ENCODE measurements at regions not wholly inside any gene's neighbourhood (a gene's known extent, or its start where the extent isn't known, plus 50 kb on each side); places are given as distances from the start of the nearest gene placed in this dataset.

DNA sequence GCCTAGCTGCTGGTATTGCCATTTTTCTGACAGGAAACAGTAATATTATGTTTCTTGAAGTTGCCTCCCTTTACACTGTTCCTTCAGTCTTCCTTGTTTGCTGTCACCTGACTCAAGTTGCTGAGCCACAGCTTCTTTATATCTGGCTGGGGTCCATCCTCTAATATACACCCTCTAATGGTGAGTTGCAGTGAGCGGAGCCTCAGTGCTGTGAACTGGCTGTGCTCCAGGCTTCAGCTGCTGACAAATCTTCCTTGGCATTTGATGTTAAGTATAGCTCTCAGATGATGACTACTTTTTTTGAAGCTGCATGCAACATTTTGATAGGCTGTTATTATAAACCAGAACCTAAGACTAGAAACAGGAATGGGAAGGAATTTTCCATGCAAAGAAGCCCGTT, 366.7 kb downstream of the NUP35 start:
- H3K4me3 ChIP-seq (ENCODE audit: low read depth, low read length), result no peak overlapping the region
- H3K27ac ChIP-seq (ENCODE audit: low read depth), result no peak overlapping the region
- 22% methylated on average over 2 of the region's 2 CpGs for WGBS
- H3K36me3 ChIP-seq (ENCODE audit: insufficient read depth), result no peaks in the 10 kb centered on the region
- no peaks in the 10 kb centered on the region for H3K4me1 ChIP-seq (ENCODE audit: insufficient read depth)
- no peak for DNase-seq (ENCODE audit: extremely low spot score)

DNA sequence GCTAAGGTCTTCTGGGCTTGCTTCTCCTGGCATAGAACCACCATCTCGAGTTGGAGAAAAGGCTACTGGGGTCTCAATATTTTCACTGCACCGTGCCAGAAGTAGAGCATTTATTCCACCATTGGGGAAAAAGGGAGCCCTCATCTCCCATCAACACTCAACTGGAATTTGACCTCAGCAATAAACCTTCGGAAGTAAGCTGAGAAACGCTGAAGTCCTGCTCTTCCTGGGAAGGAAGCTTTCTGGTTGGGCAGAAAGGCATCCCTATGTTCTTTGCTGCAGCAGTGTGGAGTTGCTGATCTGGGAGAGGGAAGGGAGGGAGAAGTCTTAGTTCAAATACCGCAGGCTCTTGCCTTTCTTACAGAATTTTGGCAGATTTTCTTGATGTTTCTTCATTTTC, 368.8 kb downstream of the NUP35 start:
- H3K27ac ChIP-seq (ENCODE audit: low read depth), result no peak overlapping the region
- no peaks in the 10 kb centered on the region for H3K4me1 ChIP-seq (ENCODE audit: insufficient read depth)
- DNase-seq (ENCODE audit: extremely low spot score), result no peak

DNA sequence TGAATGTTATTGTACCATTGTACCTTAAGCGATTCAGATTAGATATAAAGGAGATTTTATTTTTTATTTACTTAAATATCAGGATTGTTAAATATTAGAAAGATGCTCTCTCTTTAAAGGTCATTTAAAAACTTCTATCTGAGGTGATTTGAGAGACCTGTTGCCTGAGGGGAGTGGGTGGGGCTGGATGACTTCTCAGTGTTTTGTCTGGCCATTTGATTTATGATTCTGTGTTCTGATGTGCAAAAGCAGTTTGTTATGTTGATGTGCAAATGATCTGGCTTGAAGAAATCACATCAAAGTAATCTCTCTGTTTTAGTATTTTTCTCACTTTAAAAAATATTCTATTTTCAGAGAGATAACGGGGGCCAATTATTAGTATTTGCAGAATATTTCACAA, 370.8 kb downstream of the NUP35 start:
- no peak overlapping the region for H3K27ac ChIP-seq (ENCODE audit: low read depth)
- H3K36me3 ChIP-seq (ENCODE audit: insufficient read depth), result no peaks in the 10 kb centered on the region
- no peak overlapping the region for H3K4me3 ChIP-seq (ENCODE audit: low read depth, low read length)
- DNase-seq (ENCODE audit: extremely low spot score), result no peak
- 88% methylated on average over 2 of the region's 2 CpGs for WGBS
- no peaks in the 10 kb centered on the region for H3K4me1 ChIP-seq (ENCODE audit: insufficient read depth)

More for the DNA sequence above, 368.8 kb downstream of the NUP35 start:
- WGBS, result 56% methylated on average over 5 of the region's 5 CpGs
- Histone ChIP-seq H3K36me3 (ENCODE audit: insufficient read depth) (no peaks in the 10 kb centered on the region), H3K4me3 (ENCODE audit: low read depth, low read length) (no peak overlapping the region)

DNA sequence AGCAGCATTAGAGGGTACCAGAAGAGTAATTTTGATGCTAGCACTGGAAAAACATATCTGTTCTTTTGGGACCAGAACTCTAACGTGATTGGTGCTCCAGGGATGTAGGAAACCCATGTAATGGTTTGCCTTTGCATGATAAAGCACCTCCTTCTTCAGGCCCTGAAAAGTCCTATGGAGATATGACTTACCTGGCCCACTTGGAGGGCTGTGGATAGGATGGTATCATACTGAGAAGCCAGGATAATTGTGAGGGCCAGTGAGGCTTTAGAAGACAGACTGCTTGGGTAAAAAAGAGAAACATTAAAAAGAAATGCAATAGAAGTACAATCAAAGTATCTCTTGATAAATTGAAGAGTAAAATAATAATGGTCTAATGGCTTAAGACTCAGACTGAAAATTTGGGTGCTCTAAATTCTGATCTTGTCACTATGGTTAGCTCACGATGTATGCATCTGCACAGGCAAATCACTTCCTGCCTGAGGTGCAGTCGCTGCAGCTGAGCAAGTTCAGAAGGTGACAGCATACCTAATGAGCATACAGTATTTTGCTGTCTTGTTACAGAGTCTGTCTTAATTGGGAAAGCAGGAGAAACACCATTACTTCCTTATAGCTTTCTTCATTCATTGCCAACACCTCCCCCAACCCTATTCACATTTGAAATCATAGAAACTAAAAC, 371.5 kb downstream of the NUP35 start:
- Histone ChIP-seq H3K4me1 (ENCODE audit: insufficient read depth) (no peaks in the 10 kb centered on the region), H3K36me3 (ENCODE audit: insufficient read depth) (no peaks in the 10 kb centered on the region), H3K4me3 (ENCODE audit: low read depth, low read length) (no peak overlapping the region), H3K27ac (ENCODE audit: low read depth) (no peak overlapping the region)
- no peak for DNase-seq (ENCODE audit: extremely low spot score)
- 63% methylated on average over 3 of the region's 3 CpGs for WGBS

DNA sequence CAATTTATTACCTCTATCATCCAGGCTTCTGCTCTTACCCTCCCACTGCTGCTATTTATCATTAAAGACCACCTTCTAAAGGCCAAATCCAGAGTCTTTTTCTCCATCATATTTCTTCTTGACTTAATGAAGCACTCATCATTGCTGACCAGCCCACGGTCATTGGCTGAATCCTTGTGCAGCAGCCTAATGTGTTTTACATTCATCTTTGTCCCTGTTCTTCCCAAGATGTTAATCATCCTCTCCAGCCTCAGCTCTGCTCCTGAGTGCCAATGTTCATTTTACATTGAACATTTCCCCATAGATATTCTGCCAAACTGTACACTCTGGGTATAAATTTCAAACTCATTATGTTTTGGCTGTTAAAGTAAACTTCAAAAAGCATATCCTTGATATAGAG, 373.6 kb downstream of the NUP35 start:
- Histone ChIP-seq H3K27ac (ENCODE audit: low read depth) (no peak overlapping the region), H3K36me3 (ENCODE audit: insufficient read depth) (no peaks in the 10 kb centered on the region), H3K4me3 (ENCODE audit: low read depth, low read length) (no peak overlapping the region), H3K4me1 (ENCODE audit: insufficient read depth) (no peaks in the 10 kb centered on the region)
- WGBS, result 94% methylated on average over 1 of the region's 1 CpG
- no peak for DNase-seq (ENCODE audit: extremely low spot score)

DNA sequence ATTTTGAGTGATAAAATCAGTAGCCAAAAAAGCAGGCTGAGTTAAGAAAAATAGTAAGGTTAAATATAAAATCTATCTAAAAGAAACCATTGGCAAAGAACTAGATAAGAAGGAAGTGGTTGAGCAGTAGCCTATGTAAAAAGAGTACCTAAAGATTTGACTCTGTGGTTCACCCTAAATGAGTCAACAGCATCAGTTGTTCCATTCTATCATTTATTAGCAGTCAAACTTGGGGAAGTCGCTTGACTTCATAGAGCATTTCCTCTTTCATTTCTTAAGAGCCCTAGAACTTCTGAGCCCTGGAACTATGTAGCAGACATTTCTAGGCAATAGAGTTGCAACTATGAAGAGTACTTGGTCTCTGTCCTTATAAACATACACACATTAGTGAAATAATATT, 381.7 kb downstream of the NUP35 start:
- H3K36me3 ChIP-seq (ENCODE audit: insufficient read depth), result no peaks in the 10 kb centered on the region
- H3K27ac ChIP-seq (ENCODE audit: low read depth), result no peak overlapping the region
- 94% methylated on average over 1 of the region's 1 CpG for WGBS
- DNase-seq (ENCODE audit: extremely low spot score), result no peak
- no peaks in the 10 kb centered on the region for H3K4me1 ChIP-seq (ENCODE audit: insufficient read depth)
- H3K4me3 ChIP-seq (ENCODE audit: low read depth, low read length), result no peak overlapping the region

DNA sequence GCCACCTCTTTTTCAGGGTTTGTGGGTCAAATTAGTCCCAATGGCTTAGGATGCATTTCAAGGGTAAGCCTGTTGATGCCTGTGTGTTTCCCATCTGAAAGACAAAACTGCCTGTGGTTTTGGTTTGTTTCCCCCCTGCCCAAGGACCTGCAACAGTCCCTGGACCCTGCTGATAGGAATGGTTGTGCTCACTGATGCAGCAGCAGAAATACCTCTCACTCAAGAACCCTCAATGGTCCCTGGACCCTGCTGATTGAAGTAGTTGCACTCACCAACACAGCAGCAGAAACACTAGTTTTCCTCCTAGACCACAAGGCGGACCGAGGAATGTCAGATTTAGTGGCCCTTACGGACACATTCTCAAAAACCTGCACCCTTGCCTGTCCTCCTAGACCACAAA, 386.9 kb downstream of the NUP35 start:
- Histone ChIP-seq H3K4me1 (ENCODE audit: insufficient read depth) (no peaks in the 10 kb centered on the region), H3K4me3 (ENCODE audit: low read depth, low read length) (no peak overlapping the region), H3K27ac (ENCODE audit: low read depth) (no peak overlapping the region), H3K36me3 (ENCODE audit: insufficient read depth) (no peaks in the 10 kb centered on the region)
- 65% methylated on average over 3 of the region's 3 CpGs for WGBS
- DNase-seq (ENCODE audit: extremely low spot score), result no peak

DNA sequence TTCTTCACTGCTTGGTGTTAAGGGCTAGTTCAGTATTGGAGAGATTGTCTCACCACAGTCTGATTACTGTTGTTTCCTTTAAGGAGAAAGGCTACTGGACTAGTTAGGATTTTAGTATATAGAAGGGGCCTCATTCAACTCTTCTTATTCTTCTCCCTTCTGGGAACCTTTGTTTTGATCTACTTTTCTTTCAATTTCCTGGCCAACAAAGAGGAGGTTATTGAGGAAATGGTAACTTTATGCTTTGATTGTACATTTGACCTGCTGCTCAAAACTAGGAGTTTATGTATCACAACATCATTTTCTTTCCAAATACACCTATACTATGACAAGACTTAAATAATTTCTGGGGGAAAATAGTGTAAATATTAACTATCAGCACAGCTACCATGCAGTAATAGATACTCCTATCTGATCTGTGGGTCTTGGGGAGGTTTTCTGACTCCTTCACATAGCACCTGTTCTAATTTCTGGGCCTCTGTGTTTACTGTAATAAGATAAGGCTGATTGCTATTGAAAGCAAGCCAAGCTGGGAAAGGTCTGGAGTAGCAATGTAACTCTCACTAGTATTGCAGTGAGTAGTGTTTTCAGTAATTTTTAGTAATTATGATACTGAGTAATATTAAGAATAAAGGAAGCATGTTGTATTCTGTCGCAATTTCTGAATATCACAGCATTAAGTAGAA, 395.3 kb downstream of the NUP35 start:
- Histone ChIP-seq H3K27ac (ENCODE audit: low read depth) (no peak overlapping the region), H3K36me3 (ENCODE audit: insufficient read depth) (no peaks in the 10 kb centered on the region), H3K4me1 (ENCODE audit: insufficient read depth) (no peaks in the 10 kb centered on the region), H3K4me3 (ENCODE audit: low read depth, low read length) (no peak overlapping the region)
- WGBS, result 93% methylated on average over 1 of the region's 1 CpG
- DNase-seq (ENCODE audit: extremely low spot score), result no peak

DNA sequence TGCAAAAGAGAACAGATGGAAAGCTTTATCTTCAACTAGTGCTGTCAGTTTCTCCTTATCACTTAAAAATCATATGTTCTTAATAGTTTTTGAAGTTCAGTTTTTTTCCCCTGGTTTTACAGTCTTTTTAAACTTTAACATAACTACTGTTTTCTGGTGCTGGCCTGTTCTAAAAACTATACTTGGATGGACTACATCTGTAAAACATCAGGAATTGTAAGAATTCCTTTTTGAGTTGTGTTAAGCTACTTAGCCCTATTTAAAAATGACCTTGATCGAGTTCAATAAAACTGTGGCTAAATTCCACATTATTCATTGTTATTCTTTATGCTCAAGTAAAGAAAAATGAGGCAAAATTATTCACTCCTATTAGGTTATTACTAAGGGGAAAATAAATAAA, 397.7 kb downstream of the NUP35 start:
- WGBS, result 23% methylated on average over 1 of the region's 1 CpG
- no peak overlapping the region for H3K27ac ChIP-seq (ENCODE audit: low read depth)
- no peak for DNase-seq (ENCODE audit: extremely low spot score)
- H3K36me3 ChIP-seq (ENCODE audit: insufficient read depth), result no peaks in the 10 kb centered on the region
- no peak overlapping the region for H3K4me3 ChIP-seq (ENCODE audit: low read depth, low read length)
- H3K4me1 ChIP-seq (ENCODE audit: insufficient read depth), result no peaks in the 10 kb centered on the region

DNA sequence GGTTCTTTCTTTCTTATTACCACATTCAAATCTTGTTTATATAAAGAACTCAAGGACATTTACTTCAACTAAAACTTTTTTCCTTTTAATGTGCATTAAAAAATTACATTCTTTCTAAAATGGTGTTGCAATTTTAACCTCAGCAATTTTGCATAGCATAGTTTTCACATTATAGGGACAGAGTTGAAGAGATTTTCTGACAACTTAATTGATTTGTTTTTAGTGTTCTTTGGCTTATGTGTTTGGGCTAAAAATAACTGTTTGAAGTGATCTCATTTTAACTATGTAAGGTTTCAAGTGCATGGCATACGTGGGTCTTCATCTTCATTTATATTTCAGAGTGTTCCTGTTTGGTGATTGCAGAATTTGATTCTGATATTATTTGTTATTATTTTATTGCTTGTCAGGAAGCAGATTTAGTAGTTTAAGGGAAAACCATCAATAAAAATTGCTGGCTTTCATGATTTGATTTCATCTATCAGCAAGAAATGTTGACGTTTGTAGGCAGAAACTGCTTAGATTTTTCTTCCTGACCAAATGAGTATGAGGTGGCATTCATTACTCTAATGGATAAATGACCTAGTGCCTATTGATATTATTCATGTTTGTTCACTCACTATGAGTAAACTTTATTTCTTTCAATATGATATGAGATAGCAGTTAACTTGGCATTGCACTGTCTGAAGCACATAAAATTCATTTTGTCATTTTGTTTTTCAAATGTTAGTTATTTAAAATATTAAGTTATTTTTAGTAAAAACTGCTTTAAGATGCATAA, 398.4 kb downstream of the NUP35 start:
- no peak overlapping the region for H3K4me3 ChIP-seq (ENCODE audit: low read depth, low read length)
- no peak overlapping the region for H3K27ac ChIP-seq (ENCODE audit: low read depth)
- WGBS, result 54% methylated on average over 2 of the region's 2 CpGs
- H3K36me3 ChIP-seq (ENCODE audit: insufficient read depth), result no peaks in the 10 kb centered on the region
- DNase-seq (ENCODE audit: extremely low spot score), result no peak
- H3K4me1 ChIP-seq (ENCODE audit: insufficient read depth), result no peaks in the 10 kb centered on the region

DNA sequence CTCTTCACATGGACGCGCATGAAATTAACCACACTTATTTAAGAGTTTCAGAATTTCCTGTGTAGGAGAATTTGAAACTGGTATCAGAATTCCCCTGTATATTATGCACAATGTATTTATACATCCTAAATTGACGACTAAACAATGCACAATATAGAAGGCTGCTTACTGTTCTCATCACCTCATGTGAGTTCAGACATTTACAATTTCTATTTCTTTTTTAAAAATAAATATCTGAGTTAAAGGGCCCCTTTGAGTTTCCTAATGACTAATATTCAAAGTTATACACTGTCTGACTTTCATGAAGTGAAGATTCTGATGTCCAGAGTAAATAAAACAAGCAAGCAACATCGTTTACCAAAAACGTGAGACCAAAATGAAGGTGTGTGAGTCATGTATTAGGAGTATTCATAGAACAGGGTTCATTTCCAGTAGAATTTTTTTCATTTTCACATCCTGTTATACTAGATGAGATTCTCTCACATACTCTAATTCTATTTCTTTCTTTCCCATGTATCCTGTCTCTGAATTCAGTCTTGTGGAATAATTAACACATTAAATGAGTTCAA, 406.2 kb downstream of the NUP35 start:
- DNase-seq (ENCODE audit: extremely low spot score), result no peak
- H3K4me3 ChIP-seq (ENCODE audit: low read depth, low read length), result no peak overlapping the region
- no peaks in the 10 kb centered on the region for H3K4me1 ChIP-seq (ENCODE audit: insufficient read depth)
- no peak overlapping the region for H3K27ac ChIP-seq (ENCODE audit: low read depth)
- H3K36me3 ChIP-seq (ENCODE audit: insufficient read depth), result no peaks in the 10 kb centered on the region
- 55% methylated on average over 5 of the region's 5 CpGs for WGBS

DNA sequence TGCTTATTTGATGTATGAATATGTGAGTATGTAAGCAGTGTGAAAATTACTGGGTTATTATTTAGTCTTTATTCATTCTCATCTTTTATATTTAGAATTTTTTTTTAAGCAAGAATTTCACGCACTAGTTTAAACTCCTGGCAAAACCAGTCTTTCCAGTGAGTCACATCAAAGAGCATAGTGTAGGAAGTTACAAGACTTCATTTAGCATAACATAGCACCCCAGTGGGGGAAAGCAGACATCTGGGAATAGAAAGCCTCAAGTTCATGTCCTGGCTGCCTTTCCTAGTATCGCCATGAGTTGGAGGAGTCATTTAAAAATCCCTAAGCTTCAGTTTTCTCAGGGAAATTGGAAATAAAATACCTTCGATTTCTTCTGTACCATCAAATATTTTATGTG, 408.3 kb downstream of the NUP35 start:
- H3K4me1 ChIP-seq (ENCODE audit: insufficient read depth), result no peaks in the 10 kb centered on the region
- no peak overlapping the region for H3K27ac ChIP-seq (ENCODE audit: low read depth)
- H3K4me3 ChIP-seq (ENCODE audit: low read depth, low read length), result no peak overlapping the region
- H3K36me3 ChIP-seq (ENCODE audit: insufficient read depth), result no peaks in the 10 kb centered on the region
- 62% methylated on average over 3 of the region's 3 CpGs for WGBS
- no peak for DNase-seq (ENCODE audit: extremely low spot score)

DNA sequence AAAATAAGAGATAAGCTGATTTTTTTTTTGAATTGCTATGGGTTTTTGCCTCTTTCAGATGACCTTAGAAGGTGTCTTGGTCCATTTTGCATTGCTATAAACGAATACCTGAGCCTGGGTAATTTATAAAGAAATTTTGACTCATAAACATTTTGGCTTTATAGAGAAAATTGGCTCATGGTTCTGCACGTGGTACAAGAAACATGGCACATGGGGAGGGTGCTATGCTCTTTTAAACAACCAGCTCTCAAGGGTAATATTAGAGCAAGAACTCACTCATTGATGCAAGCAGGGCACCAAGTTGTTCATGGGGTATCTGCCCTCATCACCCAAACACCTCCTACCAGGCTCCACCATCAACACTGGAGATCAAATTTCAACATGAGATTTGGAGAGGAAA, 408.8 kb downstream of the NUP35 start:
- Histone ChIP-seq H3K4me3 (ENCODE audit: low read depth, low read length) (no peak overlapping the region), H3K4me1 (ENCODE audit: insufficient read depth) (no peaks in the 10 kb centered on the region), H3K36me3 (ENCODE audit: insufficient read depth) (no peaks in the 10 kb centered on the region), H3K27ac (ENCODE audit: low read depth) (no peak overlapping the region)
- DNase-seq (ENCODE audit: extremely low spot score), result no peak
- 49% methylated on average over 2 of the region's 2 CpGs for WGBS

DNA sequence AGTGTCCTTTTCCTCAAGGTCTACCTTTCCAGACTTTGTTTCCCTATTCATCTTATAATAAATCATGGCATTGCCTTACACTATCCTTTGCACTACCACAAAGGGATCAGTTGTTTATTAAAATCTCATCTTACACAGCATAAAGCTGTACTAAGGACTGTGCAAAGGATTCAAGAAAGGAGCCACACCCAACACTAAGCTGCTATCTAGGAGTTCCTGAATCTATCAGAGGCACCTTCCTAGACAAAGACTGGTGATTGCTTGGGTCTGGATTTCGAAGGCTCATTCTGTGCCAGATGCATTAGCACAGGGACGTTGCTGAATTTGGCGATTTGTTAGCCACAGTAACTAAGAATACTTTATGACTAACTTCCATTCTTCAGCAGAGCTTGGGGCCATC, 412.0 kb downstream of the NUP35 start:
- no peak for DNase-seq (ENCODE audit: extremely low spot score)
- WGBS, result 70% methylated on average over 3 of the region's 3 CpGs
- Histone ChIP-seq H3K27ac (ENCODE audit: low read depth) (no peak overlapping the region), H3K4me3 (ENCODE audit: low read depth, low read length) (no peak overlapping the region), H3K4me1 (ENCODE audit: insufficient read depth) (no peaks in the 10 kb centered on the region), H3K36me3 (ENCODE audit: insufficient read depth) (no peaks in the 10 kb centered on the region)
